HG02852 (cell line): ENCODE measurements at regions not wholly inside any gene's neighbourhood (a gene's known extent, or its start where the extent isn't known, plus 50 kb on each side); places are given as distances from the start of the nearest gene placed in this dataset.
A peak's percentile ranks its signal among the peaks of the same experiment; 100 is the strongest.
"Not testable (repeated sequence)": the region's sequence is repeated elsewhere in the genome, so short reads cannot be mapped to it uniquely, and the experiment has no call there.

Source experiments
- ATAC-seq: cut with Tn5 transposase; IDR thresholded peaks from one replicate; pipeline ENCODE4 v1.9.1; 2021; ENCODE audit warnings: mild to moderate bottlenecking, moderate library complexity; ENCODE audit not compliant: unreplicated experiment

- ATAC-seq: peak; percentile 71
These were observed 59.9 kb upstream of the FAM241A start for GRCh38 chr4:112085156-112086035.

GRCh38 chr4:112086036-112086434 is 59.2 kb upstream of the FAM241A start:
- ATAC-seq: no peak

GRCh38 chr4:112086661-112087060 is 58.6 kb upstream of the FAM241A start:
- ATAC-seq: not testable (repeated sequence)

- ATAC-seq: not testable (repeated sequence)
These were observed 52.9 kb upstream of the FAM241A start for GRCh38 chr4:112092330-112092729.

- no peak for ATAC-seq
These were observed 51.5 kb upstream of the FAM241A start for GRCh38 chr4:112093636-112094202.

GRCh38 chr4:112094330-112094729 is 50.9 kb upstream of the FAM241A start:
- no peak for ATAC-seq
